Esophagus squamous epithelium (tissue), 5 donors: ENCODE measurements at regions not wholly inside any gene's neighbourhood (a gene's known extent, or its start where the extent isn't known, plus 50 kb on each side); places are given as distances from the start of the nearest gene placed in this dataset.

ENCODE experiments used
- DNase-seq: peaks from one replicate; lab custom pipeline; 2025; lab: John Stamatoyannopoulos, UW
- H3K27ac ChIP-seq, 4 donors: fragments of 200-600 bp; sonication (generic); one replicate each; pipeline ENCODE4 v1.5.1; 2016 to 2019; ENCODE audit warnings: mild to moderate bottlenecking in 1 of 4
- H3K27me3 ChIP-seq, 4 donors: fragments of 200-600 bp; sonication (generic); 1 replicate in 3 of 4; 2 replicates in 1 of 4; pipeline versions ENCODE4 v1.5.1 to v1.6.0; 2017 to 2021; ENCODE audit warnings: antibody characterized with exemption in 1 of 4
- H3K36me3 ChIP-seq, 3 donors: fragments of 200-600 bp; sonication (generic); one replicate each; pipeline ENCODE4 v1.5.1; 2016 to 2019
- H3K4me1 ChIP-seq, 3 donors: fragments of 200-600 bp; sonication (generic); one replicate each; pipeline ENCODE4 v1.5.1; 2017 to 2019
- H3K4me3 ChIP-seq, 4 donors: fragments of 200-600 bp; sonication (generic); 1 replicate in 3 of 4; 2 replicates in 1 of 4; pipeline ENCODE4 v1.5.1; 2016 to 2019; ENCODE audit warnings: mild to moderate bottlenecking in 2 of 4, moderate library complexity in 1 of 4
- H3K9me3 ChIP-seq, 3 donors: fragments of 200-600 bp; sonication (generic); one replicate each; pipeline ENCODE4 v1.5.1; 2016 to 2019
- POLR2A ChIP-seq, 4 donors: fragments of 450-650 bp; IDR thresholded peaks; one replicate each; pipeline ENCODE4 v1.6.1; 2017; ENCODE audit warnings: antibody characterized with exemption in 4 of 4, mild to moderate bottlenecking in 4 of 4, moderate library complexity in 3 of 4
- WGBS, 2 donors: methylation state at CpG; one replicate each; pipeline ENCODE4 v1.1.5; 2018; 5-methylcytosine and 5-hydroxymethylcytosine counted together
- intact Hi-C: fragments of 100-400 bp; cut with DNase I; formaldehyde crosslinking; loops from one replicate; pipeline ENCODE4 v1.15.0; 2022
- TF ChIP-seq, protein P1 (sequence below), 6 experiments: fragments of 450-650 bp in 4 of 6; fragments of 200-600 bp in 2 of 6; sonication (generic) in 2 of 6; IDR thresholded peaks; one replicate each; pipeline ENCODE4 v1.5.1; 2016 to 2019; ENCODE audit warnings: antibody characterized with exemption in 6 of 6, mild to moderate bottlenecking in 4 of 6, moderate library complexity in 4 of 6
- donor health status: DM: yes; HTN: yes; CAD: no.

DNA sequence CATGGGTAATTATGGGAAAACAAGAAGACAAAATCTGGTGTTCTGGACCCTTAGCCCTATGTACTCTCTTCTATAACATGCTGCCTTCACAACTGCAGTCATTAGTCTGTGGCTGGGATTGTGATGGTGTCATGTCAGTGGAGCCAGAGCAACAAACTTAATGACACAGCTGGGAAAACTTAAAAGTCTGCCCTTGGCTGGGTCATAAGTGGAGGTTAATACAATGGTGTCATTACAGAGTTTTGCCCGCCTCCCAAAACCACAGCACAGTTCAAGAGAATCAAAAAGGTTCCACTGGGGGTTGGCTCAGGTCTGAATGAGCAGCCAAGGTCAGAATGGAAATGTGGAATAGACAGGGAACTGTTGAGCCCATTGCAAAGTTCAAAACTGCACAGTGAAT, 455.7 kb upstream of the PIK3C3 start:
- 64 to 78% methylated on average over 1 of the region's 1 CpG for WGBS, 2 donors
- no peaks in the 10 kb centered on the region for H3K36me3 ChIP-seq
- H3K9me3 ChIP-seq: no peaks in the 10 kb centered on the region
- TF ChIP-seq, protein P1, sequence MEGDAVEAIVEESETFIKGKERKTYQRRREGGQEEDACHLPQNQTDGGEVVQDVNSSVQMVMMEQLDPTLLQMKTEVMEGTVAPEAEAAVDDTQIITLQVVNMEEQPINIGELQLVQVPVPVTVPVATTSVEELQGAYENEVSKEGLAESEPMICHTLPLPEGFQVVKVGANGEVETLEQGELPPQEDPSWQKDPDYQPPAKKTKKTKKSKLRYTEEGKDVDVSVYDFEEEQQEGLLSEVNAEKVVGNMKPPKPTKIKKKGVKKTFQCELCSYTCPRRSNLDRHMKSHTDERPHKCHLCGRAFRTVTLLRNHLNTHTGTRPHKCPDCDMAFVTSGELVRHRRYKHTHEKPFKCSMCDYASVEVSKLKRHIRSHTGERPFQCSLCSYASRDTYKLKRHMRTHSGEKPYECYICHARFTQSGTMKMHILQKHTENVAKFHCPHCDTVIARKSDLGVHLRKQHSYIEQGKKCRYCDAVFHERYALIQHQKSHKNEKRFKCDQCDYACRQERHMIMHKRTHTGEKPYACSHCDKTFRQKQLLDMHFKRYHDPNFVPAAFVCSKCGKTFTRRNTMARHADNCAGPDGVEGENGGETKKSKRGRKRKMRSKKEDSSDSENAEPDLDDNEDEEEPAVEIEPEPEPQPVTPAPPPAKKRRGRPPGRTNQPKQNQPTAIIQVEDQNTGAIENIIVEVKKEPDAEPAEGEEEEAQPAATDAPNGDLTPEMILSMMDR (IDR thresholded peaks at IDR 0.05): no peak
- TF ChIP-seq POLR2A (IDR thresholded peaks at IDR 0.05): no peak
- H3K4me1 ChIP-seq: no peaks in the 10 kb centered on the region
- H3K27ac ChIP-seq: no peak overlapping the region
- no peaks in the 10 kb centered on the region for H3K27me3 ChIP-seq
- intact Hi-C loops: no loop called here
- no peak overlapping the region for H3K4me3 ChIP-seq
- DNase-seq: no peak

DNA sequence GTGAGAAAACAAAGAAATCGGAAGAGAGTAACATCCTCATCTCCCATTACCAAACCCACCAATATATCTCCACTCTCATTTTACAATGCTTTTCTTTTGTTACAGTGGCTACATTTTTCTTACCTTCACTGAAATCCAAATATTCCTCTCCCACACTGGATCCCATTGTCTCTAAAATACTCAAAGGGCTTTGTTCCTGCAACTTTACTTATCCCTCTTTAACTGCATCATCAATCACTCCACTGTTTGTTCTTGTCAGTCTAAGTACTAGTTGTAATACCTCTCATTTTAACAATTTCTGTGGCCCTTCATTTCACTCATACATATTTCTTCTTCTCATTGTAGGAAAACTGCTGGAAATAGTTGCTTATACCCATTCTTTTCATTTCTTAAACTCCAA, 464.2 kb upstream of the PIK3C3 start:
- Histone ChIP-seq H3K27ac (no peak overlapping the region), H3K9me3 (no peaks in the 10 kb centered on the region), H3K36me3 (no peaks in the 10 kb centered on the region), H3K4me3 (no peak overlapping the region), H3K4me1 (no peaks in the 10 kb centered on the region), H3K27me3 (no peaks in the 10 kb centered on the region)
- DNase-seq: no peak
- intact Hi-C loops: no loop called here
- TF ChIP-seq, protein P1 (IDR thresholded peaks at IDR 0.05): no peak
- TF ChIP-seq POLR2A (IDR thresholded peaks at IDR 0.05): no peak
- 72 to 85% methylated on average over 1 of the region's 1 CpG for WGBS, 2 donors

DNA sequence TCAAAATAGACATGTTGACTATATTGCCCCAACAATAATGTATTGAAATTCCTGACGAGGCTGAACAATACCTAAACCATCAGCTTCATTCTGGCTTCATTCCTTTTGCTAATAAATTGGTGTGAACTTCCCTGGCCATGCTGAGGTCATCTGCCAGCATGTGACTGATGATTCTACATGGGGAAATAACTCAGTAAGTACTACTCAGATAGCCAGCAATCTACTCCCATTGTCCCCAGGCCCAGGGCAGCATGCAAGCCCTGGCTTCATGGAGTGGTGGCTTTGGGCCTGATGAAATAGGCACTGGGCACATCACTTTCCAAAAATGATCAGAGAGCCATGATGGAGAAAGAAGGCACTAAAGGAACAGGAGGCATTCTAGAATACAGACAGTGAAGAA, 468.5 kb upstream of the PIK3C3 start:
- TF ChIP-seq, protein P1 (IDR thresholded peaks at IDR 0.05): no peak
- no peak for TF ChIP-seq POLR2A (IDR thresholded peaks at IDR 0.05)
- Histone ChIP-seq H3K27me3 (no peaks in the 10 kb centered on the region), H3K9me3 (no peaks in the 10 kb centered on the region), H3K36me3 (no peaks in the 10 kb centered on the region), H3K4me3 (no peak overlapping the region), H3K27ac (no peak overlapping the region), H3K4me1 (no peaks in the 10 kb centered on the region)
- intact Hi-C loops: no loop called here
- WGBS, 2 donors: 5 to 15% methylated on average over 1 of the region's 1 CpG
- DNase-seq: no peak

DNA sequence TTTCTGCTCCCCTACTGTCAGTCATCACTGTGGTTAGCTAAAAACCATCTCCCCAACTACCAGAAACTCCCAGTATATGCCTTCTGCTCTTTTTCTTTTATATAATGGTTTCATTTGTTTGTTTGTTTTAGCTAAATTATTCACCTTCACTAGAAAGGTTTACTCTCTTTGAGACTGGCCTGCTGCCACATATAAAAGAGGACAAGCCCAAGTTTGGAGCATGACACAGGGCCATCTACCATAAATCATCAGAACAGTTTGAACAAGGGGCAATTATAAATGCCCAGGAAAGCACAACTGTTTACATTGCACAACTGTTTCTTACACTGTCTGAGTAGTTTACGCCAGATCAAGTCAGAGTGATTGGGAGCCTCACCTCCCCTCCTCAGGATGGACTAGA, 471.0 kb upstream of the PIK3C3 start:
- DNase-seq: no peak
- Histone ChIP-seq H3K36me3 (no peaks in the 10 kb centered on the region), H3K27me3 (no peaks in the 10 kb centered on the region), H3K4me3 (no peak overlapping the region), H3K27ac (no peak overlapping the region), H3K4me1 (no peaks in the 10 kb centered on the region), H3K9me3 (no peaks in the 10 kb centered on the region)
- TF ChIP-seq POLR2A (IDR thresholded peaks at IDR 0.05): no peak
- TF ChIP-seq, protein P1 (IDR thresholded peaks at IDR 0.05): no peak
- 89 to 100% methylated on average over 1 of the region's 1 CpG for WGBS, 2 donors
- intact Hi-C loops: no loop called here

DNA sequence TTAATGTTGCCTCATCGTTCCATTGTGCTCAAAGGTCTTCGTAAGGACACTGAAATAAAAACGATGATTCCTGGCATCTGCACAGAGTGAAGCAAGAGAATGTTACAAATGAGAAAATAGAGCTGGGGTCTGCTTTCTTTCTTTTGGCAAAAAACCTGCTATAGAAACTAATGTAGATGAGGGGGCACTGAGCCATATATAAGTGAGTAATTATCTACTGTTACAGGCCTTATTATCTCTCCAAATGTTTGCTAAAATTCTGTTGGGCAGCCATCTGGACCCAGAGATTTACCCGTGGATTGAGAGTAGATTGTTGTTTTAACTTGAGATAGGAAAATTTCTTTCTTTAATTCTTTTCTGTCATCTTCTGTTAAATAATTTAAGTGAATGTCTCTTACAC, 472.5 kb upstream of the PIK3C3 start:
- Histone ChIP-seq H3K4me1 (no peaks in the 10 kb centered on the region), H3K27me3 (no peaks in the 10 kb centered on the region), H3K4me3 (no peak overlapping the region), H3K9me3 (no peaks in the 10 kb centered on the region), H3K36me3 (no peaks in the 10 kb centered on the region), H3K27ac (no peak overlapping the region)
- WGBS, 2 donors: 65 to 69% methylated on average over 4 of the region's 4 CpGs
- intact Hi-C loops: no loop called here
- no peak for TF ChIP-seq POLR2A (IDR thresholded peaks at IDR 0.05)
- TF ChIP-seq, protein P1 (IDR thresholded peaks at IDR 0.05): no peak
- no peak for DNase-seq
